ENCODE measurements at regions not wholly inside any gene's neighbourhood (a gene's known extent, or its start where the extent isn't known, plus 50 kb on each side); places are given as distances from the start of the nearest gene placed in this dataset.

DNA sequence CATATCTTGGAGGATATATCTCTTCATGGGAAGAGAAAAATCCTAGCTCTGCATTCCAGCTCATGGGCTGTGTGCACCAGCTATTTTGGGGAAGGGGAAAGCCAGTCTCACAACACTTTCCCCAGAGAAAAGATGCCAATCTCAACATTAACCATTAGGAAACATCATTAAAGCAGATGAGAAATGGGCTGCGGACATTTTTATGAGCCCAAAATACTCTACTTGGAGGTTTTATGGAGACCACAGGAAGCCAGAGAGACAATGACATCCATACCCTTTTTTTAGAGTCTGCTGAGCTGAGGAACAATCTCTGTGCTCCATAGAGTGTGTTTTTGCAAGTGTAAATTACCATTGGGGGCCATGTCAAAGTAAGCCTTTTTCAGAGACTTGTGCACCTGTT lies 213.7 kb downstream of the TRIB2 start:
- no peak for DNase-seq (ENCODE audit: low read depth in 2 of 2)

GRCh38 chr2:12931186-12931844 lies 214.6 kb downstream of the TRIB2 start:
- no peak for DNase-seq (ENCODE audit: low read depth in 2 of 2)

DNA sequence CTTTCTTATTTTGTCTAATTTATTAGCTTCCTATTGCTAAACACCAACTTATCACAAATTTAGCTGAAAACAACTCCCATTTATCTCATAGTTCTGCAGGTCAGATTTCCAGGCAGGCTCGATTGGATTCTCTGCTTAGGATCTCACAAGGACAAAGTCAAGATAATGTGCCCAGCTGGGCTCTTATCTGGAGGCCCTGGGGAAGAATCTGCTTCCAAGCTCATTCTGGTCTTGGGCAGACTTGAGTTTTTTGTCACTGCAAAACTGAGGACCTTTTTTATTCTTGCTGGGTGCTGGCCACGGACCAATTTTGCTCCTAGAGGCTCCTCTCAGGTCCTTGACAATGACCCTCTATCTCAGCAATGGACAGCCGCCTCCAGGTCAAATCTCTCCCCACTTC lies 215.5 kb downstream of the TRIB2 start:
- DNase-seq (ENCODE audit: low read depth in 2 of 2) = no peak

DNA sequence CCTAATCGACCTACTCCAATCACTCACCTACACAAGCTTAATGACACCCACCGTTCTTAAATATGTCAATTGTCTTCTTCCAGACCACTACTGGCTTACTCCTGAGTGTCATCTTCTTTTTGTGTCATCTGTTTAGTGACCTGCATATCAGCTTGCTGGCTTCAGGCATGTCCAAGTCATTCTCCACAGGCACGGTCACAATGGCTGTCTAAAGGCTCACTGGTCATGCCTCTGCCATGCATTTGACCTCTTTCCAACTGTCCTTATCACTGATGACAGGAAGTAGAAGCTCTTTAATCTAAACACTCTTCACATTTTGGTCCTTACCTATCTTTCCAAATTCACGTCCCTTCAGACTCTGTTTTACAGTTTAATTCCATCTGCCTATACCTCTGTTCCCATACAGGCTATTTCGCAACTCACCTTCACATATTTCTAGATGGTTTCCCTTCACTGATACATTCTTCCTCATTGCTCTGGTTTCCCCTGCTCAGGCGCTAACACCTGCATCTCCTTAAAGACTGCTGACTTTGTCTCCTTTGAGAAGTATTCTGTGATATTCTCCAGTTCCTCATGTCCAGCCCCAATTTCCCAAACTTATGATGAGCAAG lies 217.5 kb downstream of the TRIB2 start:
- no peak for DNase-seq (ENCODE audit: low read depth in 2 of 2)

- no peak for DNase-seq (ENCODE audit: low read depth in 2 of 2)
Measured at GRCh38 chr2:12935222-12935621, 218.5 kb downstream of the TRIB2 start.

GRCh38 chr2:12935796-12936195 lies 219.1 kb downstream of the TRIB2 start:
- no peak for DNase-seq (ENCODE audit: low read depth in 2 of 2)

- no peak for DNase-seq (ENCODE audit: low read depth in 2 of 2)
Measured at GRCh38 chr2:12941203-12941602, 224.5 kb downstream of the TRIB2 start.

DNA sequence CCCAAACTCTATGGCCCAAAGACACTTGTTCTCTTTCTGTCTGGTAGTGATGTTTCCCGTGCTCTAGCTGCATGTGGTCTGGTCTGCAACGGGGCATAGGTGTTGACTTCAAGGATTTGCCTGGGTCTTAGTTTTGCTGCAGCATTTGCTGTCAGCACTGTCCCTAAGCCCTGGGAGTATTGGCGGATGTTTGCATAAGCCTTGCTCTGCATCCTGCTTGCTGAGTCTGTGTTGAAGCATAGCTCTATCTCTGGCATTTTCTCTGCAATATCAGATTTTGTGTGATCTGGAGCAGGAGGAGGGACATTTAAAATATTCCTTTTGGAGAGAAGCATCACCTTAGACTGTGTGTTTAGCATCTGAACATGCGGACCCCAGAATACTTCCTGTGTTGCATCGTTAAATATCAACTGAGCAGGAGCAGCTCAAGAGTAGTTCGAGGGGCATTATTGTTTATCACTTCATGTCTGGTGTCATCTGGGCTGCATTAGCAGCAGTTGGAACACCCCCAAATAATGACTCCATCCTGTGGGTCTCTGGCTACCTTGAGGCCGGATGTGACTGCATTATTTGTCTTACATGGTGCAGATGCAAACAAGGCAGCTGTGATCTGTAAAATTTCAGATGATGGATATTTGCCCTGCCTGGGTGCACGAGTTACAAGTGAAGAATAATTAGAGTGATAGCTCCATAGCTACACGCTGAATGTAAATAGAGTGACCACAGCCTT lies 231.7 kb downstream of the TRIB2 start:
- DNase-seq (ENCODE audit: low read depth in 2 of 2) = no peak

- peak in 1 of 2 donors; percentile 11 for DNase-seq (ENCODE audit: low read depth in 2 of 2)
Measured at GRCh38 chr2:12948961-12949353, 232.2 kb downstream of the TRIB2 start.

DNA sequence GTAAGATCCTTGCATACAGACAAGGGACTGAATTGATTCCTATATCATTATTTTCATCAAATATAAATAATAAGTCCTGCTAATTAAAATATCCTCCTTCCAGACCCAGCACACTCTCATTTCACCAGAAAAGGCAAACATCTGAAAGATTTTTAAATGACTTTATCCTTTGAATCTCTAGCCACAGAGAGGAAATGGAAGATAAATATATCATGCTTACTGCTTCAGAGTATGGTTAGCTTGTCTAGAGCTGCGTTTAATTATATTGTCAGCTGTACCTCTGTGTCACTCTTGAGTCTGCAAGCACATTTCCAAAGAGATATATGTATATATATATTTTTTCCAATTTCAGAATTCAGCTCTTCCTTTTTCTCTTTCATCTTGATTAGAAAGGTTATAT lies 232.7 kb downstream of the TRIB2 start:
- no peak for DNase-seq (ENCODE audit: low read depth in 2 of 2)

GRCh38 chr2:12950174-12950573 lies 233.4 kb downstream of the TRIB2 start:
- no peak for DNase-seq (ENCODE audit: low read depth in 2 of 2)

DNA sequence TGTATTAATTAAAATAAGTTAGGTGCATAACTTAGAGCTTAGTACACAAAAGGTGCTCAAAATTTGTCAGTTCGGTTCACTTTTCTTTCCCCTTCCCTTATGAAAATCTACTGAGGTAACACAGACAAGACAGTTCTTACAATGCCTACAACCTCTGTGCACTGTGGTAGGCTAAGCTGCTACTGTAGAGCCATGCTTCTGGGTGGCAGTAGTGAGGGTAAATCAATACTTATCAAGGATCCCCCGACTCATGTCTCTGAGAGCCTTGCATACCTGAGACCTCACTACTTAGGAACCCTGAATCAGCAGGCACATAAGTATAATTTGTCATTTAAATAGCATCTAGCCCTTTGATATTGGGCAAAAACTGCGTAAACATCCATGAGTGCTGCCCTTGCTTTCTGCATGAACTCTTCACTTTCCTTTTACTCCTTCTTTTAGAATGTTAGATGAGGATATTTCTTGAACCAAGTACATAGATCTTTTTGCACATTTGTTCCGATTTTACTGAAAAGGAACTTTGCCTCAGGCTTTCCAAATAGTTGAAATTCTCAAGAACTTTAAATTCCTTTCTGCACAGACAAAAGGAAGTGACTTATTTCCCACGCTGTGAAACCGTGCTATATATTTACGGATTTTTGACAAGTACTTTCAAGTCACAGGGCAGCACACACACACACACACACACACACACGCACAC lies 234.4 kb downstream of the TRIB2 start:
- no peak for DNase-seq (ENCODE audit: low read depth in 2 of 2)

DNA sequence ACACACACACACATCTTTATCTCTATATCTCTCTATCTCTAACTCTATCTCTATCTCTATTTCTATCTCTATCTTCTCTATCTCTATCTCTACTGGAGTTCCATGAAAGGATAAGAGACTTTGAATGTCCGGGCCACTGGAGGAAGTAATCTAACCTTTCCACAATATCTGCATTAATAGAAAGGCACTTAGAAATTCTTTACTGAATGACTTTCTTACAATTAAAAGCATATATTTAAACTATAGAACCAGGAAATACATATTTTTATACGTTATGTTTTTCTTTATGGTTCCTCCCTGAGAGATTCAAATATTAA lies 234.9 kb downstream of the TRIB2 start:
- no peak for DNase-seq (ENCODE audit: low read depth in 2 of 2)

DNA sequence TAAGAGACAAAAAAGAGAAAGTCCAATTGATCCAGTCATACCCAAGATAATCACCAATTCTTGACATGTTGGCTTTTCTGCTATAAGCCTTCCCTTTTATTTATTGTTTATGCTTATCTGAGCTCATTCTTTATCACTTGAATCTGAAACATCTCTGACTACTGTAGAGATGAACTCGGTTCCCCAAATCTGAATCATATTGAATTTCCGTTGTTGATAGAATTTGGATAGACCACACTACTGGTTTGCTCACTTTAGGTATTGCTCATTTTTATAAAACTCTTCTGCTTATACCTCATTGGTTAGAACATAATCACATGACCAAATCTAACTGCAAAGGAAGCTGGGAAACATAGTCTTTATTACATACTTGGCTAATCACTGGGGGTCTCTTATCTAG lies 236.9 kb downstream of the TRIB2 start:
- no peak for DNase-seq (ENCODE audit: low read depth in 2 of 2)

GRCh38 chr2:12955864-12956263 lies 239.1 kb downstream of the TRIB2 start:
- no peak for DNase-seq (ENCODE audit: low read depth in 2 of 2)

GRCh38 chr2:12957251-12957650 lies 240.5 kb downstream of the TRIB2 start:
- no peak for DNase-seq (ENCODE audit: low read depth in 2 of 2)

- DNase-seq (ENCODE audit: low read depth in 2 of 2) = no peak
Measured at GRCh38 chr2:12959935-12960334, 243.2 kb downstream of the TRIB2 start.

DNA sequence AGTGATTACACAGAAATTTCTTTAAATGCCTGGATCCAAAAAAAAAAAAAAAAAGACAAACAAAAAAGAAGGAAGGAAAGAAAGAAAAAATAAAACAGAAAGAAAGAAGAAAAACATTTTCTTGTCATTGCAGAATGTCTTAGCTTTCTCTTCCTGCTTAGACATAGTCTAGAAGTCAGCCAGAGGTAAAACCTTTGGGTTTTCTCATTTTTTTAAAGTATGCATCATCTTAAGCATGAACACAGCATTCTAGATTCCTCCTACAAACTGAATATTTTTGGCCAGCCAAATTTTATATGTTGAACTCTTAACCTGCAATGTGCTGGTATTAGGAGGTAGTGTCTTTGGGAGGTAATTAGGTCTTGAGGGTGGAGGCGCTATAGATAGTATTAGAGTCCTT lies 243.9 kb downstream of the TRIB2 start:
- no peak for DNase-seq (ENCODE audit: low read depth in 2 of 2)

- DNase-seq (ENCODE audit: low read depth in 2 of 2) = no peak
Measured at GRCh38 chr2:12964904-12965539, 248.3 kb downstream of the TRIB2 start.

DNA sequence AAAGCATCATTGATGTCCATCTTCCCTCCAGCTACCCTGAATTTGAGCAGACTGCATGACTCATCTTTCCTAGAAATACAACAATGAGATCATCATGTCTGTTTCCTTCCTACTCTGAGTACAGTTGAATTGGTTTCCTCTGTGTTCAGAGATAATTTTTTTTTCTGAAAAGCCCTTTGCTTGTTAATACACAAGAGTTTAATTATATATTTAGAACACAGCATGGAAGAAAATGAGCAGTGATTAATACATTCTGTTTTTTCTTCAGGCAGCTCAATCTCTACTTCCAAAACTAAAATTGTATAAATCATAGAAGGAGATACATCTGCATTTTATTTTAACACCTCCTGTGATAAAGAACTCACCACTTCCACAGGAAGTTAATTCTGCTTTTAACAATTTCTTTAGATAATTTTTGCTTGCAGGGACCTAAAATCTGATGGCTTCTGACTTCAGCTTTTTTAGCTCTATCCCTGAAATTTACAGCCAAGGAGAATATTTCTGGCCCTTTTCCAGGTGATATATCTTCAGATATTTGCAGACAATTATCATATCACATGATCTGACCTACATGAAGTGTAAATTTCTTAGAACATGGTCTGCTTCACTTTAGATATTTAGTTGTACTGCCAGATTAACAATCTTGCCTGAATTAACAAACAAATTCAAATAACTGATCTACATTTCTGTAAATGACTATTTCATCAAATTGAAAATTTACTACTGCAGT lies 249.0 kb downstream of the TRIB2 start:
- no peak for DNase-seq (ENCODE audit: low read depth in 2 of 2)

DNA sequence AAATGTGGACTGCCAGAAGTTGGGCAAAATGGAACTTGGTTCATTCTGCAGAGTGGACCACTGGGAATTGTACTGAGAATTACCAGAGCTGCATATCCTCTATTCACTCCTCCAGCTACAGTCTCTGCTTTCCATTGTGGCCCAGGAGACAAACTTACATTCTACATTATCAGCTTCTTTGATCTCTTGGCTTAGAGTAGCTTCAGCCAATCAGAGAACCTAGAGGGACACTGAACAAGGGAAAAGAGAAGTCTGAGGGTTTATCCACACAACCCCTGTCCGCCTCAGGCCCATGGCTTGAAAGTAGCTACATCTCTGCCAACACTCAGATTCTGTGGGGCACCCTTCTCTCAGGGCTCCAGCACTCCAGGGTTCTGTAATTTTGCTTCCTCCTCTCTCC lies 251.1 kb downstream of the TRIB2 start:
- no peak for DNase-seq (ENCODE audit: low read depth in 2 of 2)

DNA sequence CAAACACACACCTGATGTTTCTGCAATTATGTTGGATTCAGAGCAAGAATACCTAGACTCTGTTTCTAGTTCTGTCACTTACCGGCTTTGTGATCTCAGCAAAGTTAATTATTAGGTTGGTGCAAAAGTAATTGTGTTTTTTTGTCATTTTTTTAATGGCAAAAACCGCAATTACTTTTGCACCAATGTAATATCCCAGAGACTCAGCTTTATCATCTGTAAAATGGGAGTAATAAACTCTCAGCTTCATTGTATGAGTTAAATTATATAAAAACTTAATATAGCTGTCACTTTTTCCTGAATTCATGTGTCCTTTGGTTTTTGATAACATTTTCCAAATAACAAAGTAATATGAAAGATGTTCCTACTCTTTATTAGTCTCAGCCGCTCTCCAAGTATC lies 251.7 kb downstream of the TRIB2 start:
- no peak for DNase-seq (ENCODE audit: low read depth in 2 of 2)
